ENCODE measurements at regions not wholly inside any gene's neighbourhood (a gene's known extent, or its start where the extent isn't known, plus 50 kb on each side); places are given as distances from the start of the nearest gene placed in this dataset.

GRCh38 chr10:10923029-10923651 is 94.5 kb upstream of the CELF2 start:
- DNase-seq, result no peak

GRCh38 chr10:10925667-10926066 is 92.0 kb upstream of the CELF2 start:
- no peak for DNase-seq

GRCh38 chr10:10927608-10928007 is 90.1 kb upstream of the CELF2 start:
- no peak for DNase-seq

GRCh38 chr10:10930979-10931743 is 86.5 kb upstream of the CELF2 start:
- DNase-seq, result no peak

GRCh38 chr10:10935032-10935431 is 82.6 kb upstream of the CELF2 start:
- no peak for DNase-seq

GRCh38 chr10:10938676-10939075 is 79.0 kb upstream of the CELF2 start:
- DNase-seq, result no peak

- DNase-seq, result no peak
Observed at GRCh38 chr10:10941127-10941730, 76.4 kb upstream of the CELF2 start.

- DNase-seq, result no peak
Observed at GRCh38 chr10:10942441-10942840, 75.2 kb upstream of the CELF2 start.

GRCh38 chr10:10946081-10946480 is 71.6 kb upstream of the CELF2 start:
- DNase-seq, result no peak

GRCh38 chr10:10946801-10947200 is 70.9 kb upstream of the CELF2 start:
- DNase-seq, result no peak

- no peak for DNase-seq
Observed at GRCh38 chr10:10951675-10952074, 66.0 kb upstream of the CELF2 start.

- DNase-seq, result no peak
Observed at GRCh38 chr10:10952800-10953199, 64.9 kb upstream of the CELF2 start.

GRCh38 chr10:10956681-10957542 is 60.8 kb upstream of the CELF2 start:
- DNase-seq, result no peak

- no peak for DNase-seq
Observed at GRCh38 chr10:10958041-10958440, 59.6 kb upstream of the CELF2 start.

GRCh38 chr10:10959666-10960065 is 58.0 kb upstream of the CELF2 start:
- DNase-seq, result no peak

GRCh38 chr10:10960534-10960933 is 57.1 kb upstream of the CELF2 start:
- no peak for DNase-seq

- DNase-seq, result no peak
Observed at GRCh38 chr10:10961072-10961471, 56.6 kb upstream of the CELF2 start.

GRCh38 chr10:10967029-10967428 is 50.6 kb upstream of the CELF2 start:
- no peak for DNase-seq

- DNase-seq, result no peak
Observed at GRCh38 chr10:10967581-10968256, 50.0 kb upstream of the CELF2 start.
